K562 (cell line): ENCODE measurements at regions not wholly inside any gene's neighbourhood (a gene's known extent, or its start where the extent isn't known, plus 50 kb on each side); places are given as distances from the start of the nearest gene placed in this dataset.
A peak's percentile ranks its signal among the peaks of the same experiment; 100 is the strongest.

Experiments
- EP300 ChIP-seq: IDR thresholded peaks from 2 replicates; pipeline ENCODE4 v1.6.1; 2012; ENCODE audit warnings: low read length, improper control_type of control experiment
- FUS ChIP-seq: fragments of 200-400 bp; formaldehyde crosslinking; optimal IDR thresholded peaks from 2 replicates; pipeline ENCODE3; 2017; ENCODE audit warnings: low read depth, low read length
- HIVEP1 ChIP-seq: fragments of 250-450 bp; sonication (Bioruptor Pico); IDR thresholded peaks from 2 replicates; pipeline ENCODE4 v1.4.0; 2020; ENCODE audit warnings: mild to moderate bottlenecking
- ILK ChIP-seq: fragments of 450-650 bp; IDR thresholded peaks from 2 replicates; pipeline ENCODE4 v1.6.1; 2016; ENCODE audit warnings: missing genetic modification characterization, low read depth, mild to moderate bottlenecking, missing compliant biosample characterization, moderate library complexity, borderline replicate concordance
- KAT8 ChIP-seq: fragments of 450-650 bp; IDR thresholded peaks from 2 replicates; pipeline ENCODE4 v1.6.1; 2016; ENCODE audit warnings: low read depth, mild to moderate bottlenecking
- KLF16 ChIP-seq: IDR thresholded peaks from 2 replicates; pipeline ENCODE4 v1.6.1; 2016; ENCODE audit warnings: antibody characterized with exemption
- MAZ ChIP-seq, 2 experiments: fragments of 450-650 bp in 1 of 2; sonication (generic) in 1 of 2; formaldehyde crosslinking; IDR thresholded peaks in 1 of 2; conservative IDR thresholded peaks in 1 of 2; 2 replicates each; pipeline versions ENCODE4 v1.4.0 to v1.5.0; 2020; ENCODE audit warnings: mild to moderate bottlenecking in 1 of 2, missing genetic modification reagents in 1 of 2
- MTA1 ChIP-seq: fragments of 450-650 bp; IDR thresholded peaks from 2 replicates; pipeline ENCODE4 v1.6.1; 2017; ENCODE audit warnings: borderline replicate concordance
- NCOR1 ChIP-seq: fragments of 450-650 bp; IDR thresholded peaks from 2 replicates; pipeline ENCODE4 v1.6.1; 2016; ENCODE audit warnings: mild to moderate bottlenecking, moderate library complexity
- NFRKB ChIP-seq: fragments of 450-650 bp; IDR thresholded peaks from 2 replicates; pipeline ENCODE4 v1.6.1; 2016; ENCODE audit warnings: low read depth
- PHF20 ChIP-seq: fragments of 450-650 bp; IDR thresholded peaks from 2 replicates; pipeline ENCODE4 v1.6.1; 2018; ENCODE audit not compliant: partially characterized antibody
- SETDB1 ChIP-seq: IDR thresholded peaks from one replicate; pipeline ENCODE4 v1.6.1; 2012; ENCODE audit warnings: low read length, control low read depth, inconsistent platforms
- SMAD4 ChIP-seq: fragments of 250-450 bp; sonication (Bioruptor Pico); conservative IDR thresholded peaks from 2 replicates; pipeline ENCODE4 v1.8.0; 2021; ENCODE audit warnings: inconsistent platforms, mild to moderate bottlenecking, moderate library complexity
- SMARCA4 ChIP-seq: fragments of 450-650 bp; IDR thresholded peaks from 2 replicates; pipeline ENCODE4 v1.6.1; 2016
- SMARCE1 ChIP-seq: fragments of 450-650 bp; IDR thresholded peaks from 2 replicates; pipeline ENCODE4 v1.7.1; 2016; ENCODE audit warnings: mild to moderate bottlenecking
- SOX6 ChIP-seq: fragments of 450-650 bp; IDR thresholded peaks from 2 replicates; pipeline ENCODE4 v1.6.1; 2014; ENCODE audit warnings: mild to moderate bottlenecking
- STAT5A ChIP-seq: IDR thresholded peaks from 2 replicates; pipeline ENCODE4 v1.6.1; 2012; ENCODE audit warnings: low read length, inconsistent platforms, borderline replicate concordance
- ZFP36 ChIP-seq: fragments of 150-350 bp; IDR thresholded peaks from 2 replicates; pipeline ENCODE4 v1.6.1; 2018; ENCODE audit warnings: low read length, low read depth; ENCODE audit not compliant: partially characterized antibody
- ZNF212 ChIP-seq: fragments of 450-650 bp; formaldehyde crosslinking; IDR thresholded peaks from 2 replicates; pipeline ENCODE4 v1.4.0; 2020; ENCODE audit warnings: mild to moderate bottlenecking
- ZNF316 ChIP-seq: fragments of 450-650 bp; IDR thresholded peaks from 2 replicates; pipeline ENCODE4 v1.6.1; 2016
- TF ChIP-seq, protein P1 (sequence below): fragments of 450-650 bp; IDR thresholded peaks from 2 replicates; pipeline ENCODE4 v1.6.1; 2017; ENCODE audit warnings: antibody characterized with exemption
- TF ChIP-seq, protein P2 (sequence below), 3 experiments: IDR thresholded peaks in 2 of 3; conservative IDR thresholded peaks in 1 of 3; 2 replicates each; pipeline ENCODE4 v1.5.1; 2011 to 2012; ENCODE audit warnings: low read length in 3 of 3, mild to moderate bottlenecking in 3 of 3, control low read depth in 2 of 3, improper control_type of control experiment in 1 of 3, inconsistent platforms in 1 of 3, low read depth in 1 of 3, mixed read lengths in 1 of 3, moderate library complexity in 1 of 3; ENCODE audit not compliant: insufficient read depth in 2 of 3
- TF ChIP-seq, protein P3 (sequence below): sonication (generic); formaldehyde crosslinking; IDR thresholded peaks from 2 replicates; pipeline ENCODE4 v1.8.1; 2022; ENCODE audit warnings: missing genetic modification reagents
- TF ChIP-seq, protein P4 (sequence below), 3 experiments: fragments of 200-800 bp in 1 of 3; fragments of 250-450 bp in 1 of 3; fragments of 450-650 bp in 1 of 3; sonication (Bioruptor Pico) in 1 of 3; sonication (Bioruptor generic) in 1 of 3; formaldehyde crosslinking in 1 of 3; IDR thresholded peaks; 2 replicates each; pipeline versions ENCODE4 v1.6.1 to v1.8.0; 2016 to 2022; ENCODE audit warnings: mild to moderate bottlenecking in 2 of 3, missing genetic modification characterization in 2 of 3, missing compliant biosample characterization in 1 of 3, moderate library complexity in 1 of 3

GRCh38 chr2:217362710-217363109, 502.8 kb upstream of the TNP1 start (continued):
- TF ChIP-seq NFRKB (no peak), SOX6 (peak; percentile 98), ILK (tag) (no peak), ZFP36 (peak; percentile 62), MTA1 (no peak), NCOR1 (peak; percentile 58), SMARCE1 (peak; percentile 79; the same call in 1 of the 2 replicates), SMAD4 (CRISPR knock-in tag) (peak; percentile 87), FUS (no peak), EP300 (peak; percentile 82), SMARCA4 (peak; percentile 76; the same call in 1 of the 2 replicates), SETDB1 (no peak), ZNF316 (no peak), MAZ (CRISPR knock-in tag; conservative IDR thresholded peaks at IDR 0.05 in 1 of 2, IDR thresholded peaks at IDR 0.05 in 1 of 2) (peak in 1 of 2 experiments; percentile 50; a peak in 1 of 4 replicates), KLF16 (peak; percentile 64), HIVEP1 (CRISPR knock-in tag) (no peak), ZNF212 (CRISPR knock-in tag) (no peak), STAT5A (peak; percentile 26; the same call in 1 of the 2 replicates), PHF20 (no peak), KAT8 (no peak)
- TF ChIP-seq, protein P1, sequence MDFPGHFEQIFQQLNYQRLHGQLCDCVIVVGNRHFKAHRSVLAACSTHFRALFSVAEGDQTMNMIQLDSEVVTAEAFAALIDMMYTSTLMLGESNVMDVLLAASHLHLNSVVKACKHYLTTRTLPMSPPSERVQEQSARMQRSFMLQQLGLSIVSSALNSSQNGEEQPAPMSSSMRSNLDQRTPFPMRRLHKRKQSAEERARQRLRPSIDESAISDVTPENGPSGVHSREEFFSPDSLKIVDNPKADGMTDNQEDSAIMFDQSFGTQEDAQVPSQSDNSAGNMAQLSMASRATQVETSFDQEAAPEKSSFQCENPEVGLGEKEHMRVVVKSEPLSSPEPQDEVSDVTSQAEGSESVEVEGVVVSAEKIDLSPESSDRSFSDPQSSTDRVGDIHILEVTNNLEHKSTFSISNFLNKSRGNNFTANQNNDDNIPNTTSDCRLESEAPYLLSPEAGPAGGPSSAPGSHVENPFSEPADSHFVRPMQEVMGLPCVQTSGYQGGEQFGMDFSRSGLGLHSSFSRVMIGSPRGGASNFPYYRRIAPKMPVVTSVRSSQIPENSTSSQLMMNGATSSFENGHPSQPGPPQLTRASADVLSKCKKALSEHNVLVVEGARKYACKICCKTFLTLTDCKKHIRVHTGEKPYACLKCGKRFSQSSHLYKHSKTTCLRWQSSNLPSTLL = no peak
- TF ChIP-seq, protein P2, sequence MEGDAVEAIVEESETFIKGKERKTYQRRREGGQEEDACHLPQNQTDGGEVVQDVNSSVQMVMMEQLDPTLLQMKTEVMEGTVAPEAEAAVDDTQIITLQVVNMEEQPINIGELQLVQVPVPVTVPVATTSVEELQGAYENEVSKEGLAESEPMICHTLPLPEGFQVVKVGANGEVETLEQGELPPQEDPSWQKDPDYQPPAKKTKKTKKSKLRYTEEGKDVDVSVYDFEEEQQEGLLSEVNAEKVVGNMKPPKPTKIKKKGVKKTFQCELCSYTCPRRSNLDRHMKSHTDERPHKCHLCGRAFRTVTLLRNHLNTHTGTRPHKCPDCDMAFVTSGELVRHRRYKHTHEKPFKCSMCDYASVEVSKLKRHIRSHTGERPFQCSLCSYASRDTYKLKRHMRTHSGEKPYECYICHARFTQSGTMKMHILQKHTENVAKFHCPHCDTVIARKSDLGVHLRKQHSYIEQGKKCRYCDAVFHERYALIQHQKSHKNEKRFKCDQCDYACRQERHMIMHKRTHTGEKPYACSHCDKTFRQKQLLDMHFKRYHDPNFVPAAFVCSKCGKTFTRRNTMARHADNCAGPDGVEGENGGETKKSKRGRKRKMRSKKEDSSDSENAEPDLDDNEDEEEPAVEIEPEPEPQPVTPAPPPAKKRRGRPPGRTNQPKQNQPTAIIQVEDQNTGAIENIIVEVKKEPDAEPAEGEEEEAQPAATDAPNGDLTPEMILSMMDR (IDR thresholded peaks at IDR 0.05 in 2 of 3, conservative IDR thresholded peaks at IDR 0.05 in 1 of 3; ENCODE audit: insufficient read depth in 2 of 3, low read depth in 1 of 3, low read length in 3 of 3) = no peak
- TF ChIP-seq, protein P3, sequence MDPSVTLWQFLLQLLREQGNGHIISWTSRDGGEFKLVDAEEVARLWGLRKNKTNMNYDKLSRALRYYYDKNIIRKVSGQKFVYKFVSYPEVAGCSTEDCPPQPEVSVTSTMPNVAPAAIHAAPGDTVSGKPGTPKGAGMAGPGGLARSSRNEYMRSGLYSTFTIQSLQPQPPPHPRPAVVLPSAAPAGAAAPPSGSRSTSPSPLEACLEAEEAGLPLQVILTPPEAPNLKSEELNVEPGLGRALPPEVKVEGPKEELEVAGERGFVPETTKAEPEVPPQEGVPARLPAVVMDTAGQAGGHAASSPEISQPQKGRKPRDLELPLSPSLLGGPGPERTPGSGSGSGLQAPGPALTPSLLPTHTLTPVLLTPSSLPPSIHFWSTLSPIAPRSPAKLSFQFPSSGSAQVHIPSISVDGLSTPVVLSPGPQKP (CRISPR knock-in tag) = no peak
- TF ChIP-seq, protein P4, sequence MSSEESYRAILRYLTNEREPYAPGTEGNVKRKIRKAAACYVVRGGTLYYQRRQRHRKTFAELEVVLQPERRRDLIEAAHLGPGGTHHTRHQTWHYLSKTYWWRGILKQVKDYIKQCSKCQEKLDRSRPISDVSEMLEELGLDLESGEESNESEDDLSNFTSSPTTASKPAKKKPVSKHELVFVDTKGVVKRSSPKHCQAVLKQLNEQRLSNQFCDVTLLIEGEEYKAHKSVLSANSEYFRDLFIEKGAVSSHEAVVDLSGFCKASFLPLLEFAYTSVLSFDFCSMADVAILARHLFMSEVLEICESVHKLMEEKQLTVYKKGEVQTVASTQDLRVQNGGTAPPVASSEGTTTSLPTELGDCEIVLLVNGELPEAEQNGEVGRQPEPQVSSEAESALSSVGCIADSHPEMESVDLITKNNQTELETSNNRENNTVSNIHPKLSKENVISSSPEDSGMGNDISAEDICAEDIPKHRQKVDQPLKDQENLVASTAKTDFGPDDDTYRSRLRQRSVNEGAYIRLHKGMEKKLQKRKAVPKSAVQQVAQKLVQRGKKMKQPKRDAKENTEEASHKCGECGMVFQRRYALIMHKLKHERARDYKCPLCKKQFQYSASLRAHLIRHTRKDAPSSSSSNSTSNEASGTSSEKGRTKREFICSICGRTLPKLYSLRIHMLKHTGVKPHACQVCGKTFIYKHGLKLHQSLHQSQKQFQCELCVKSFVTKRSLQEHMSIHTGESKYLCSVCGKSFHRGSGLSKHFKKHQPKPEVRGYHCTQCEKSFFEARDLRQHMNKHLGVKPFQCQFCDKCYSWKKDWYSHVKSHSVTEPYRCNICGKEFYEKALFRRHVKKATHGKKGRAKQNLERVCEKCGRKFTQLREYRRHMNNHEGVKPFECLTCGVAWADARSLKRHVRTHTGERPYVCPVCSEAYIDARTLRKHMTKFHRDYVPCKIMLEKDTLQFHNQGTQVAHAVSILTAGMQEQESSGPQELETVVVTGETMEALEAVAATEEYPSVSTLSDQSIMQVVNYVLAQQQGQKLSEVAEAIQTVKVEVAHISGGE (CRISPR knock-in tag; IDR thresholded peaks at IDR 0.05) = no peak
